AG04449 (cell line): ENCODE measurements at regions not wholly inside any gene's neighbourhood (a gene's known extent, or its start where the extent isn't known, plus 50 kb on each side); places are given as distances from the start of the nearest gene placed in this dataset.

Experiments
- CTCF ChIA-PET: fragments of 350-600 bp; formaldehyde crosslinking; extraction: SDS; loops from one replicate; lab custom pipeline; 2021; ENCODE audit warnings: antibody characterized with exemption; lab: Yijun Ruan, JAX
- POLR2A ChIA-PET: fragments of 400-600, 350-600 bp; formaldehyde crosslinking; extraction: SDS; loops from one replicate; lab custom pipeline; 2020; ENCODE audit warnings: antibody characterized with exemption, inconsistent platforms; lab: Yijun Ruan, JAX
- DNase-seq: peaks from one replicate; pipeline ENCODE4 v3.0.0-alpha.2; 2010; ENCODE audit warnings: low read depth, low spot score
- H3K4me3 ChIP-seq: 2 replicates; pipeline ENCODE4 v1.5.1; 2011; ENCODE audit warnings: low read depth, mild to moderate bottlenecking, control low read depth, low read length
- CTCF ChIP-seq: IDR thresholded peaks from one replicate; pipeline ENCODE4 v1.5.1; 2011; ENCODE audit warnings: mild to moderate bottlenecking, moderate library complexity, low read length, control low read depth, inconsistent platforms; ENCODE audit not compliant: insufficient read depth; ENCODE audit errors: missing control alignments

GRCh38 chr4:77375866-77376607, 219.0 kb downstream of the CCNG2 start:
- POLR2A ChIA-PET = no interaction called here

GRCh38 chr4:77376788-77377460, 219.9 kb downstream of the CCNG2 start:
- no peak for DNase-seq
- POLR2A ChIA-PET = no interaction called here
- H3K4me3 ChIP-seq = no peak overlapping the region
- CTCF ChIA-PET = interaction anchor here (1.1 kb wide), 1 partner anchor 10 kb away, joined by 5 read pairs; no protein-coding TSS in a partner anchor
- TF ChIP-seq CTCF = no peak

More at GRCh38 chr4:77375866-77376607, 219.0 kb downstream of the CCNG2 start:
- H3K4me3 ChIP-seq = no peak overlapping the region
- DNase-seq = no peak
- CTCF ChIA-PET = no interaction called here
- TF ChIP-seq CTCF = no peak

GRCh38 chr4:77384094-77384493, 221.5 kb upstream of the CXCL13 start:
- TF ChIP-seq CTCF = no peak
- no peak overlapping the region for H3K4me3 ChIP-seq
- DNase-seq = no peak
- POLR2A ChIA-PET = no interaction called here
- CTCF ChIA-PET = interaction anchor here (0.7 to 19.9 kb wide), 10 partner anchors 11 to 315 kb away, joined by 3 to 275 read pairs (median 10); partner anchors contain the start of gene CXCL13

- CTCF ChIA-PET = interaction anchor here (0.6 to 19.9 kb wide), 20 partner anchors 9 to 314 kb away, joined by 3 to 275 read pairs (median 4); partner anchors contain the start of gene CXCL13
- peak; percentile 81 for TF ChIP-seq CTCF
- no peak overlapping the region for H3K4me3 ChIP-seq
- peak; percentile 3 for DNase-seq
- POLR2A ChIA-PET = no interaction called here
Measured at GRCh38 chr4:77385124-77385969, 220.3 kb upstream of the CXCL13 start.

GRCh38 chr4:77393996-77394395, 211.6 kb upstream of the CXCL13 start:
- ChIA-PET POLR2A (no interaction called here), CTCF (interaction anchor here (2.9 to 19.9 kb wide), 2 partner anchors 8 to 209 kb away, joined by 15 to 275 read pairs; partner anchors contain the start of gene CXCL13)
- no peak overlapping the region for H3K4me3 ChIP-seq
- TF ChIP-seq CTCF = no peak
- no peak for DNase-seq
